ENCODE measurements at regions not wholly inside any gene's neighbourhood (a gene's known extent, or its start where the extent isn't known, plus 50 kb on each side); places are given as distances from the start of the nearest gene placed in this dataset.

DNA sequence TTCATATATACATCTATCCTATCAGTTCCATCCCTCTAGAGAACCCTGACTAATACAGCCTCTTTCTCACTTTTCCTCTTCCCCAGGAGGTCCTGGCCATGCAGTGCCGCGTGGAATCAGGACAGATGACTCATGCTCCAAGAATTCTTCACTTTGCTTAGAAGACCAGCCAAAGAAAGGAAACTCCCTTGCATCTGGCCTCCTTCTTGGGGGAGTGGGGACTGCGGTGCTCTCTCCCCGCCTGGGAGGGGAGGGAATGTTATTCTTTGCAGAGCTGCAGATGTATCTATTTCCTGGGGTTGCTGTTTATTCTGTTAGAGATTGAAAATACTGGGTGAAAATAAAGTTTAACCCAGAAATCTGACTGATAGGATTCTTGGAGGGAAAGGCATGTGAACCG, 111.5 kb upstream of the SH3BP4 start:
- TF ChIP-seq, protein P1, sequence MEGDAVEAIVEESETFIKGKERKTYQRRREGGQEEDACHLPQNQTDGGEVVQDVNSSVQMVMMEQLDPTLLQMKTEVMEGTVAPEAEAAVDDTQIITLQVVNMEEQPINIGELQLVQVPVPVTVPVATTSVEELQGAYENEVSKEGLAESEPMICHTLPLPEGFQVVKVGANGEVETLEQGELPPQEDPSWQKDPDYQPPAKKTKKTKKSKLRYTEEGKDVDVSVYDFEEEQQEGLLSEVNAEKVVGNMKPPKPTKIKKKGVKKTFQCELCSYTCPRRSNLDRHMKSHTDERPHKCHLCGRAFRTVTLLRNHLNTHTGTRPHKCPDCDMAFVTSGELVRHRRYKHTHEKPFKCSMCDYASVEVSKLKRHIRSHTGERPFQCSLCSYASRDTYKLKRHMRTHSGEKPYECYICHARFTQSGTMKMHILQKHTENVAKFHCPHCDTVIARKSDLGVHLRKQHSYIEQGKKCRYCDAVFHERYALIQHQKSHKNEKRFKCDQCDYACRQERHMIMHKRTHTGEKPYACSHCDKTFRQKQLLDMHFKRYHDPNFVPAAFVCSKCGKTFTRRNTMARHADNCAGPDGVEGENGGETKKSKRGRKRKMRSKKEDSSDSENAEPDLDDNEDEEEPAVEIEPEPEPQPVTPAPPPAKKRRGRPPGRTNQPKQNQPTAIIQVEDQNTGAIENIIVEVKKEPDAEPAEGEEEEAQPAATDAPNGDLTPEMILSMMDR (optimal IDR thresholded peaks at IDR 0.05 in 1 of 3, IDR thresholded peaks at IDR 0.05 in 1 of 3, conservative IDR thresholded peaks at IDR 0.05 in 1 of 3; ENCODE audit: extremely low read depth in 1 of 3, insufficient read depth in 2 of 3, low read length in 3 of 3) = no peak
- TF ChIP-seq EZH2 (IDR thresholded peaks at IDR 0.05; ENCODE audit: low read length) = no peak

Data from keratinocyte (primary cell).